ENCODE measurements at regions not wholly inside any gene's neighbourhood (a gene's known extent, or its start where the extent isn't known, plus 50 kb on each side); places are given as distances from the start of the nearest gene placed in this dataset.

- Histone ChIP-seq H3K27ac (no peak overlapping the region), H3K9me3 (no peaks in the 10 kb centered on the region), H3K4me1 (no peaks in the 10 kb centered on the region), H3K36me3 (no peaks in the 10 kb centered on the region), H3K27me3 (no peaks in the 10 kb centered on the region), H3K4me3 (no peak overlapping the region)
- TF ChIP-seq POLR2AphosphoS5 (IDR thresholded peaks at IDR 0.05) (no peak), POLR2A (IDR thresholded peaks at IDR 0.05) (no peak)
- intact Hi-C loops (cut with DNase I; ENCODE audit: low total_unique reads), result no loop called here
- DNase-seq (ENCODE audit: low spot score in 2 of 2), result no peak
These were observed 388.0 kb upstream of the TBL1XR1 start for GRCh38 chr3:177585271-177585670.

- H3K4me1 ChIP-seq, result no peaks in the 10 kb centered on the region
- intact Hi-C loops (cut with DNase I; ENCODE audit: low total_unique reads), result no loop called here
- TF ChIP-seq CTCF (IDR thresholded peaks at IDR 0.05) (no peak), POLR2AphosphoS5 (IDR thresholded peaks at IDR 0.05) (no peak), POLR2A (IDR thresholded peaks at IDR 0.05) (no peak)
These were observed 391.9 kb upstream of the TBL1XR1 start for GRCh38 chr3:177589041-177589650.

GRCh38 chr3:177589911-177590381 is 392.7 kb upstream of the TBL1XR1 start:
- Histone ChIP-seq H3K27ac (peak overlapping the region in 1 of 2 donors; percentile 67), H3K9me3 (no peaks in the 10 kb centered on the region), H3K4me1 (no peaks in the 10 kb centered on the region), H3K27me3 (no peaks in the 10 kb centered on the region), H3K4me3 (no peak overlapping the region), H3K36me3 (no peaks in the 10 kb centered on the region)
- TF ChIP-seq POLR2AphosphoS5 (IDR thresholded peaks at IDR 0.05) (no peak), POLR2A (IDR thresholded peaks at IDR 0.05) (no peak), CTCF (IDR thresholded peaks at IDR 0.05) (no peak)
- no peak for DNase-seq (ENCODE audit: low spot score in 2 of 2)
- intact Hi-C loops (cut with DNase I; ENCODE audit: low total_unique reads), result no loop called here

More at GRCh38 chr3:177589041-177589650, 391.9 kb upstream of the TBL1XR1 start:
- Histone ChIP-seq H3K27ac (peak overlapping the region in 1 of 2 donors; percentile 67), H3K36me3 (no peaks in the 10 kb centered on the region), H3K9me3 (no peaks in the 10 kb centered on the region), H3K4me3 (no peak overlapping the region), H3K27me3 (no peaks in the 10 kb centered on the region)
- DNase-seq (ENCODE audit: low spot score in 2 of 2), result no peak

GRCh38 chr3:177590826-177591225 is 393.5 kb upstream of the TBL1XR1 start:
- Histone ChIP-seq H3K4me1 (no peaks in the 10 kb centered on the region), H3K27me3 (no peaks in the 10 kb centered on the region), H3K36me3 (no peaks in the 10 kb centered on the region), H3K9me3 (no peaks in the 10 kb centered on the region), H3K4me3 (no peak overlapping the region), H3K27ac (peak overlapping the region; percentile 67 to 75)
- DNase-seq (ENCODE audit: low spot score in 2 of 2), result no peak
- no peak for TF ChIP-seq POLR2A (IDR thresholded peaks at IDR 0.05)
- TF ChIP-seq POLR2AphosphoS5 (IDR thresholded peaks at IDR 0.05), result no peak
- intact Hi-C loops (cut with DNase I; ENCODE audit: low total_unique reads), result no loop called here

- H3K36me3 ChIP-seq, result no peaks in the 10 kb centered on the region
- TF ChIP-seq POLR2AphosphoS5 (IDR thresholded peaks at IDR 0.05) (peak in 1 of 3 donors; percentile 20), CTCF (IDR thresholded peaks at IDR 0.05) (no peak)
- H3K4me3 ChIP-seq, result no peak overlapping the region
- DNase-seq (ENCODE audit: low spot score in 2 of 2), result peak in 1 of 2 donors; percentile 61
- no peaks in the 10 kb centered on the region for H3K27me3 ChIP-seq
- H3K4me1 ChIP-seq, result peaks cover 0 to 4% of the 10 kb centered on the region in 2 donors
- intact Hi-C loops (cut with DNase I; ENCODE audit: low total_unique reads), result no loop called here
- no peaks in the 10 kb centered on the region for H3K9me3 ChIP-seq
- H3K27ac ChIP-seq, result peak overlapping the region; percentile 67 to 75
These were observed 394.1 kb upstream of the TBL1XR1 start for GRCh38 chr3:177591379-177591778.

GRCh38 chr3:177594096-177594495 is 396.8 kb upstream of the TBL1XR1 start:
- Histone ChIP-seq H3K4me3 (no peak overlapping the region), H3K27ac (peak overlapping the region; percentile 1 to 22), H3K27me3 (no peaks in the 10 kb centered on the region), H3K9me3 (no peaks in the 10 kb centered on the region), H3K4me1 (peaks cover 0 to 27% of the 10 kb centered on the region in 2 donors), H3K36me3 (no peaks in the 10 kb centered on the region)
- TF ChIP-seq POLR2A (IDR thresholded peaks at IDR 0.05) (no peak), POLR2AphosphoS5 (IDR thresholded peaks at IDR 0.05) (no peak), CTCF (IDR thresholded peaks at IDR 0.05) (no peak)
- intact Hi-C loops (cut with DNase I; ENCODE audit: low total_unique reads), result no loop called here
- DNase-seq (ENCODE audit: low spot score in 2 of 2), result no peak

Measured in breast epithelium (tissue), 4 donors.